ENCODE measurements at regions not wholly inside any gene's neighbourhood (a gene's known extent, or its start where the extent isn't known, plus 50 kb on each side); places are given as distances from the start of the nearest gene placed in this dataset.

DNA sequence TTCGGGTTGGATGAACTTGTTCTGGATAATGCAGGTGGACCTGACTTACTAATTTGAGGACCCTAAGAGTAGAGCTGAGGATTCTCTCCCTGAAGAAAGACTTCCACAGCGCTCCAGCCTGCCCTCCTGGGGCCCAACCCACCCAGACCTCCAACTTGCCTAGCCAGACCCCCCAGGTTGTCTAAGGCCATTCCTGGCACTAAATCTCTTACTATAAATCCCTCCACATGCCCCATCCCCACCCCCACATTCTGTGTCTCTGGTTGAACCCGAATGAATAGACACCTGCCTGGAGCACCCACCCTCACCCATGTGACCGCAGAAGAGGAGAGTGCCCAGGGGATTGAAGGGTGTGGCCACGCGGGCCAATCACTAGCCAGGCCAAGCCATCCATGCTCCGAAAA lies 1480.0 kb downstream of the TBC1D22A start:
- in situ Hi-C loops (cut with HindIII; ENCODE audit: low sequenced_read_pairs): no loop called here

DNA sequence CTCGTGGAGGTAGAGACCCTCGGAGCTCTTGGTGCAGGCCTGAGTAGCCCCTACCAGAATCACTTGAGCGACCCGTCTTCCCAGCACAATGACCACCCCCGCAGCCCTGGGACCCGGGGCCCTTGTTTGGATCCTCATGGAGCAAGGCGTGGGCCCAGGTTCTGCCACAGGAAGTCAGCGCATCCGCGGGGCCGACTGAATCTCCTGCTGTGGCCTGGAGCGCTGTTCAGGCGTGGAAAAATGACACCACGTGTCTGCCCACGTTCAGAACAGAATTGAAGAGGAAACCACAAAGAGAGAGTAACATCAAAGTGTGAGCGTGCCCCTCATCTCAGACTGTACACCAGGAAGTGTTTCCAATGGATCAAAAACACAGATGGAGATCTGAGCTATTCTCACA lies 1479.2 kb downstream of the TBC1D22A start:
- in situ Hi-C loops (cut with HindIII; ENCODE audit: low sequenced_read_pairs): no loop called here

- in situ Hi-C loops (cut with HindIII; ENCODE audit: low sequenced_read_pairs): no loop called here
Measured at GRCh38 chr22:48240935-48241230, 1478.4 kb downstream of the TBC1D22A start.

DNA sequence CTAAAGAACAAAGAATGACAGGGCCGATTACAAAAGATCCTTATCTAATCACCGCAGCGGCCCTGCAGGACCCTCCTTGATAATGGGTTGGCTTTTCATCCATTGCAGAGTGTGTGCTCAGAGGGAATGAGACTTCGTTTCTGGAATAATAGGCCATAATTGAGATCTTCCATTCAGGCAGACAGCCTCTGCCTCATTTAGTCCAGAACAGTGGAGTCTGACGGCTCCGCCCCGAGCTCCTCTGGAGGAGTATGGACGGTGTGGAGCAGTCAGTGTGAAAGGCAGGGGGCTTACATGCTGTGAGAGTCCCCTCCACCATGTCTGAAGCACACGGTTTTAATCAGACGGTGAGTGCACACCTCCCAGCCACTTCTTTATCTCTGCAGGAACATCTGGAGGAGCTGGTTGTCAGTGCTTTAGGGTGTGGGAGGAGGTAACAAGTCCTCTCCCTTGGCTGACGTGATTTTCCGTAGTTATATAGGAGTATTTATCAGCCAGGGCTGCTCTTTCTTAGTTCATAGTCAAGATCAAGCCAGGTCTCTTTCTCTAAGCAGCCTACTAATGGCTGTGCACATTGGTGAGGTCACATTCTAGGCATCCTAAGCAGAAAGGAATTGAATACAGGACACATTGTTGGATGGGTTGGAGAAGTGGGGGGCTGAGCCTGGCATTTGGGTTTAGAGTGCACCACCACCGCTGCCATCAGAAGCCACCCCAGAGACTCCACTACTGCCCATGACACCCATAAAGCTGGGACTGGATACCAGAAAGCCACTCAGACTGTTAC lies 1477.9 kb downstream of the TBC1D22A start:
- in situ Hi-C loops (cut with HindIII; ENCODE audit: low sequenced_read_pairs): no loop called here

DNA sequence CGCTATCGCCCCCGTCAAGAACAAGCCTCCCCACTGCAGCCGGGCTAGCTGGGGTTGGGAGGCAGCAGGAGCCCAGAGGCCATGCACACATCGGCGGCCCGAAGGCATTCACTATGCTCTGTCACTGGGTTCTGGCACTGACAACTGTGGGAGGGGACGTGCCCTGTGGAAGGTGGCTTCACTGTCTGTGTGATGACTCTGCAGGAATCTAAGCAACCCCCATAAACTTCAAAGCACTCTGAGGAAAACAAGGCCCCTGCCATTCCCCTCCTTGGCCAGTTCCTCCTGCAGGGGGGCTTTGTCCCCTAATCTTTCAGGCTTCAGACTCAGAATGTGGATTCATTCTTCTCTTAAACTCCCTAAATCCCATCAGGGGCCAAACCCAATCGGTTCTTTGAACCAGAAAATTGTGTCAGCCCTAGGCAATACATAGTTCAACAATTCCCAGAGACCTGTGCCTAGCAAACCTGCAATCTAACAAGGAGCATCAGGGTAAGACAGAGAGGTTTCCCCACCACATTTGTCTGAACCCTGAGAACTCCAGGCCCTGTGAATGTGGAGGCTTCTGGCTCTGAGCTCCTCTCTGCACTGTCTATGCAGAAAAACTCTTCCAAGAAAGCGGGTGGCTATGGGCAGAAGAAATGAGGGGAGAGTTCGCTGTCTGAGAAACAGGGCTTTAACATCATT lies 1477.2 kb downstream of the TBC1D22A start:
- in situ Hi-C loops (cut with HindIII; ENCODE audit: low sequenced_read_pairs): no loop called here

DNA sequence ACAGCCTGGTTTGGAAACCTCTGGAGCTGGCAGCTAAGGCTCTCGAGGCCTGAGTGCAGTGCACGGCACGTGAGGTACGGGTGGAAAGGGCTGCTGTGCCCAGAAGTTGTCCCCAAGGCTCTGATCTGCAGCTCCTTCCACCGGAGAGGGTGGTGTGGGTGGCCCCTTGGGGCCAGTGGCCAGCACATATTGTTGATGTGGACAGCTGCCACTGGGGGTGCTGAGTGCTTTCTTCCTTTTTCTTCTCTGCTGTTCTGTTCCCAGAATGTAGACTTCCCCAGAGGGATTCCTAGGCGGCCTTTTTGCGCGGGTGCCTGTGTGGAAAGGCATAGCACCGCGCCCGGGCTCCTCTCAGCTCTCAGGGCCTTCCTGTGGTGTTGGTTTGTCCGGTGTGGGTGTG lies 1476.5 kb downstream of the TBC1D22A start:
- in situ Hi-C loops (cut with HindIII; ENCODE audit: low sequenced_read_pairs): no loop called here

- in situ Hi-C loops (cut with HindIII; ENCODE audit: low sequenced_read_pairs): no loop called here
Measured at GRCh38 chr22:48238284-48238915, 1476.0 kb downstream of the TBC1D22A start.

DNA sequence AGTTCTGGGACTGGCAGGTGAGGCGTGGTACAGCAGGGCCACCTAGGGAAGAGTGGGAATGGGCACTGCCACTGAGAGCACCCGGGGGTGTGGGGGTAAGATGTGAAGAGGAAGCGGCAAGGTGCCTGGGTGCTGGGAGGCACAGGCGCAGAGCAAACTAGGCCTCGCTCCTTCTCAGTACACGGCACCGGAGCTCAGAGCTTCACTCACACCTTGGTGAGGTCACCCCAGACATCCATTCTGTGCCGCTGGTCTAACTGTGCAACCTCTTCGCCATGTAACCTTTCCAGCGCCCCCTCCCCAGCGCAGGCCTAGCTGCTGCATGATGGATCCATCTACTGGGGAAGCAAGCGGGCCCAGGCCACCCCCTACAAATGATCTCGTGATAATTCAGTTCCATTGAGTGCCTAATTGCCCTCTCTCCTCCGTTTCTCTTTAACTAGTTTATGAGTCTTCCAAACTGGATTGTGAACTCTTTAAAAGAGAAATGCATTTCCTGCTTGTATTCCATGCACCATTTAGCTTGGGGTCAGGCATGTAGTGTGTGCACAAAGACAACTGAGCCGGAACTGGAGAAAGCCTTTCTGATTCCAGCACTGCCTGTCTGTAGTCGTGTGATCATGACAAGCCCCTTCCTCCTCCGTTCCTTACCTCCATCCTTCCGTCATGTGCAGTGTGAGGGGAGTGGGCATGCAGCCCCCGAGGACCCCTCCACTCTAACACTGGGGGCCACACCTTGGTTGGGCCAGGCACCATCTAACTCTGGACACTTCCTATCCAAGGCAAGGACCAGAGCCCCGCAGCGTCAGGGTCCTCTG lies 1475.2 kb downstream of the TBC1D22A start:
- in situ Hi-C loops (cut with HindIII; ENCODE audit: low sequenced_read_pairs): no loop called here

GRCh38 chr22:48236261-48236660 lies 1473.8 kb downstream of the TBC1D22A start:
- in situ Hi-C loops (cut with HindIII; ENCODE audit: low sequenced_read_pairs): no loop called here

DNA sequence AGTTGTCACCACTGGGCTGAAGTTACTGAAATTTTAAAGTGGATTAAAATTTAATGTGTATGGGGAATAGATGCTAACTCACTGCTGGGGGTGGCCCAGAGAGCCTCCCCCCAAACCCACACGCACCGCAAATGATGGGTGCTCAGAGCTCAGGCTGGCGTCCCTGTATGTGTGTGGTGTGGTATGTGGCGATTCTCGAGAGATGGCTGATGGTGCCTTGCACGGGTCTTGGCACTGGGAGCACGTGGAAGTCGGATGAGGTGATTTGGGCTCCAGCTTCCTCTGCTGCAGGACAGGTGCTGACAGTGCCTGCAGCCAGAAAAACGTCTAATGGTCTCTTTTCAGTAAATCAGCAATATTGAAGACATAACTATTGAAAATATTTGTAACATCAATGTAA lies 1473.3 kb downstream of the TBC1D22A start:
- in situ Hi-C loops (cut with HindIII; ENCODE audit: low sequenced_read_pairs): no loop called here

GRCh38 chr22:48234011-48234410 lies 1471.6 kb downstream of the TBC1D22A start:
- in situ Hi-C loops (cut with HindIII; ENCODE audit: low sequenced_read_pairs): no loop called here

DNA sequence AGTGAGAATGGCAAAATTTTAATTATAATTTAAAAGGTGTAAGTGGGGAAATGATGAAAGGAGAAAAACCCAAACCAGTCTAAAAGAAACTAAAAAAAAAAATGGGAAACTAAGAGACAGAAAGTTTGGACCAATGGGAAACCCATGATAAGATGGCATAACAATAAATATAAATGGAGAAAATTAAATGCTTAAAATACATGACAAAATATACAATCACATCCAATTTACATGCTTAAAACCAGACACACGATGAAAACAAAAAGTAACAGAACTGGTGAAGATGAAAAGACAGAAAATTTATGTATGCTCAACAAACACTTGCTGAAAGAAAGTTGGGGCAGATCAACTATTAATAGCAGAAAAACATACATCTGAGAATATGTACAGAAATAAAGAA lies 1471.1 kb downstream of the TBC1D22A start:
- in situ Hi-C loops (cut with HindIII; ENCODE audit: low sequenced_read_pairs): no loop called here

GRCh38 chr22:48228468-48228867 lies 1466.0 kb downstream of the TBC1D22A start:
- in situ Hi-C loops (cut with HindIII; ENCODE audit: low sequenced_read_pairs): no loop called here

GRCh38 chr22:48227341-48228018 lies 1465.0 kb downstream of the TBC1D22A start:
- in situ Hi-C loops (cut with HindIII; ENCODE audit: low sequenced_read_pairs): no loop called here

DNA sequence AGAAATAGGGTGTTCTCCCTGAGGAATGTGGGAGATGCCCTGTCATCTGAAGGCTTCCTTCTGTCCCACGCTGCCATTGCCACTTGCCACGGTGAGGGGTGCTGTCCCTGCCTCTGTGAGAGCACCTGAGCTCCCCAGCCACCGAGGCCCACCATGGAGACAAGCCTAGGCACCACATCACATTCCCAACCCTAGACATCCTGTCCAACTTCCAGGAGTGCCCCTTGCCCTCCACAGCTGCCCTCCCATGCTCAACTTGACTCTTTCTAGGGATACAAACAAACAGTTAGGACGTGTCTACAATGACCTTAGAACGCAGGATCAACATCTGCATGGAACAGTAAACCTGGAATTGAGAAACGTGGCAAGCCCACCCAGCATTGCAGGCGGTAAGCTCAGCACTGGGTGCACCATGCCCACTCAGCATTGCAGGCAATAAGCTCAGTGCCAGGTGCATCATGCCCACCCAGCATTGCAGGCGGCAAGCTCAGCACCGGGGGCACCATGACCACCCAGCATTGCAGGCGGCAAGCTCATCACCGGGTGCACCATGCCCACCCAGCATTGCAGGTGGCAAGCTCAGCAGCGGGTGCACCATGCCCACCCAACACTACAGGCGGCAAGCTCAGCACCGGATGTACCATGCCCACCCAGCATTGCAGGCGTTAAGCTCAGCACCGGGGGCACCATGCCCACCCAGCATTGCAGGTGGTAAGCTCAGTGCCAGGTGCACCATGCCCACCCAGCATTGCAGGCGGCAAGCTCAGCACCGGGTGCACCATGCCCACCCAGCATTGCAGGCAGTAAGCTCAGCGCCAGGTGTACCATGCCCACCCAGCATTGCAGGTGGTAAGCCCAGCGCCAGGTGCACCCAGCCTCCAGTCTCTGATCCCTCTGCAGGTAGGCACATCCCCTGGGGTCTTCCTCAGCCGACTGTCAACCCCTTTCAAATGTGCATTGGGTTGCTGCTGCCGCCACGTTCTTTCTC lies 1463.9 kb downstream of the TBC1D22A start:
- in situ Hi-C loops (cut with HindIII; ENCODE audit: low sequenced_read_pairs): no loop called here

GRCh38 chr22:48224332-48224731 lies 1461.9 kb downstream of the TBC1D22A start:
- in situ Hi-C loops (cut with HindIII; ENCODE audit: low sequenced_read_pairs): no loop called here

GRCh38 chr22:48223488-48224190 lies 1461.2 kb downstream of the TBC1D22A start:
- in situ Hi-C loops (cut with HindIII; ENCODE audit: low sequenced_read_pairs): no loop called here

DNA sequence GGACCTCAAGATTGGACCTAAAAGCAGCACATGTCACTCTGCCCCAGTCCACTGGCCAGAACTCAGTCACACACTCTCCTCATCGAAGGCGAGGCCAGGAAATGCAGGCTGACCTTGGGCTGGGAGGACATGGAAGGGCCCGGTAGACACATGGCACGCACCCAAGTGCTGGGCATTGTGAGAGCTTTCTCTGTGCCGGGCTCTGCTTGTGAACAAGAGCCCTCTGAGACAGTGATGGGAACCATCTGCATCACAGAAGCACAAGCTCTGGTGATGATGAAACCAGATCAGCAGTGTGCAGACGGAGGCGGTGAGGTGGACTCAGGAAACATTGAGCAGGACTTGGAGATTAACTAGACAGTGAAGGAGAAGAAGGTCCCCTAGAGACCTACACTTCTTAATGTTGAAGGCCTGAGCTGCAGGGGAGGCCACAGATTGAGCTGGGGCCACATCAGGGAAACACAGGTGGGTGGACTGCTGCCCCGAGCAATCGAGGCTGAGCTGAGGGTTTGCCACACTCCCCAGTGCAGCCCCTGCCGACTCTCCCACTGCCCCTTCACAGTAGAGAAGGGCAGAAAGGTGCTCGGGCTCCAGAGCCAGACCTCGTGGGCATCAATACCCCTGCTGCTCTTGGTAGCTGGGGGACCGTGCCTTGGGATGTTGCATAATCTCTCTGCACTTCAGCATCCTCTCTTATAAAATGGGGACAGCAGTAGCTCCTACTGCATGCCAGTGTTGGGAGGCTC lies 1460.5 kb downstream of the TBC1D22A start:
- in situ Hi-C loops (cut with HindIII; ENCODE audit: low sequenced_read_pairs): no loop called here

Data from DLD1 (cell line).